ENCODE measurements at regions not wholly inside any gene's neighbourhood (a gene's known extent, or its start where the extent isn't known, plus 50 kb on each side); places are given as distances from the start of the nearest gene placed in this dataset.

- no peak overlapping the region for H3K9ac ChIP-seq (ENCODE audit: low read length)
- no peaks in the 10 kb centered on the region for H3K27me3 ChIP-seq (replicated peaks; ENCODE audit: control insufficient read depth, insufficient read depth, low read length)
- no peaks in the 10 kb centered on the region for H3K4me1 ChIP-seq (ENCODE audit: control insufficient read depth, insufficient read depth, low read length)
- no peaks in the 10 kb centered on the region for H3K36me3 ChIP-seq (ENCODE audit: control insufficient read depth, insufficient read depth, low read length, severe bottlenecking)
- no peaks in the 10 kb centered on the region for H3K9me3 ChIP-seq (ENCODE audit: control insufficient read depth, low read length)
- no peak overlapping the region for H3K4me3 ChIP-seq (ENCODE audit: low read length)
- no peak for DNase-seq (ENCODE audit: low read depth)
Measured at GRCh38 chr3:83894223-83894622, 1064.6 kb upstream of the CADM2 start.

- no peak for DNase-seq (ENCODE audit: low read depth)
- H3K4me3 ChIP-seq (ENCODE audit: low read length) = no peak overlapping the region
- H3K4me1 ChIP-seq (ENCODE audit: control insufficient read depth, insufficient read depth, low read length) = no peaks in the 10 kb centered on the region
Measured at GRCh38 chr3:83895892-83896291, 1062.9 kb upstream of the CADM2 start.

GRCh38 chr3:83902787-83903533, 1055.8 kb upstream of the CADM2 start:
- Histone ChIP-seq H3K9ac (ENCODE audit: low read length) (no peak overlapping the region), H3K36me3 (ENCODE audit: control insufficient read depth, insufficient read depth, low read length, severe bottlenecking) (no peaks in the 10 kb centered on the region), H3K4me3 (ENCODE audit: low read length) (no peak overlapping the region), H3K9me3 (ENCODE audit: control insufficient read depth, low read length) (peaks cover 3% of the 10 kb centered on the region), H3K27me3 (replicated peaks; ENCODE audit: control insufficient read depth, insufficient read depth, low read length) (no peaks in the 10 kb centered on the region), H3K4me1 (ENCODE audit: control insufficient read depth, insufficient read depth, low read length) (no peaks in the 10 kb centered on the region)
- DNase-seq (ENCODE audit: low read depth) = no peak

More at GRCh38 chr3:83895892-83896291, 1062.9 kb upstream of the CADM2 start:
- Histone ChIP-seq H3K36me3 (ENCODE audit: control insufficient read depth, insufficient read depth, low read length, severe bottlenecking) (no peaks in the 10 kb centered on the region), H3K9me3 (ENCODE audit: control insufficient read depth, low read length) (no peaks in the 10 kb centered on the region), H3K9ac (ENCODE audit: low read length) (no peak overlapping the region), H3K27me3 (replicated peaks; ENCODE audit: control insufficient read depth, insufficient read depth, low read length) (no peaks in the 10 kb centered on the region)

GRCh38 chr3:83913381-83913780, 1045.4 kb upstream of the CADM2 start:
- Histone ChIP-seq H3K36me3 (ENCODE audit: control insufficient read depth, insufficient read depth, low read length, severe bottlenecking) (no peaks in the 10 kb centered on the region), H3K4me1 (ENCODE audit: control insufficient read depth, insufficient read depth, low read length) (no peaks in the 10 kb centered on the region), H3K9ac (ENCODE audit: low read length) (no peak overlapping the region), H3K9me3 (ENCODE audit: control insufficient read depth, low read length) (no peaks in the 10 kb centered on the region), H3K4me3 (ENCODE audit: low read length) (no peak overlapping the region), H3K27me3 (replicated peaks; ENCODE audit: control insufficient read depth, insufficient read depth, low read length) (no peaks in the 10 kb centered on the region)
- no peak for DNase-seq (ENCODE audit: low read depth)

- H3K36me3 ChIP-seq (ENCODE audit: control insufficient read depth, insufficient read depth, low read length, severe bottlenecking) = no peaks in the 10 kb centered on the region
- DNase-seq (ENCODE audit: low read depth) = no peak
- no peaks in the 10 kb centered on the region for H3K27me3 ChIP-seq (replicated peaks; ENCODE audit: control insufficient read depth, insufficient read depth, low read length)
- H3K4me3 ChIP-seq (ENCODE audit: low read length) = no peak overlapping the region
- H3K9ac ChIP-seq (ENCODE audit: low read length) = no peak overlapping the region
- peaks cover 42% of the 10 kb centered on the region for H3K9me3 ChIP-seq (ENCODE audit: control insufficient read depth, low read length)
- H3K4me1 ChIP-seq (ENCODE audit: control insufficient read depth, insufficient read depth, low read length) = no peaks in the 10 kb centered on the region
Measured at GRCh38 chr3:83926291-83926690, 1032.5 kb upstream of the CADM2 start.

- H3K9me3 ChIP-seq (ENCODE audit: control insufficient read depth, low read length) = peaks cover 47% of the 10 kb centered on the region
- H3K27me3 ChIP-seq (replicated peaks; ENCODE audit: control insufficient read depth, insufficient read depth, low read length) = no peaks in the 10 kb centered on the region
- no peak for DNase-seq (ENCODE audit: low read depth)
- no peak overlapping the region for H3K4me3 ChIP-seq (ENCODE audit: low read length)
- H3K9ac ChIP-seq (ENCODE audit: low read length) = no peak overlapping the region
- H3K4me1 ChIP-seq (ENCODE audit: control insufficient read depth, insufficient read depth, low read length) = no peaks in the 10 kb centered on the region
- H3K36me3 ChIP-seq (ENCODE audit: control insufficient read depth, insufficient read depth, low read length, severe bottlenecking) = no peaks in the 10 kb centered on the region
Measured at GRCh38 chr3:83928391-83928790, 1030.4 kb upstream of the CADM2 start.

- Histone ChIP-seq H3K36me3 (ENCODE audit: control insufficient read depth, insufficient read depth, low read length, severe bottlenecking) (no peaks in the 10 kb centered on the region), H3K4me1 (ENCODE audit: control insufficient read depth, insufficient read depth, low read length) (no peaks in the 10 kb centered on the region), H3K9ac (ENCODE audit: low read length) (no peak overlapping the region), H3K9me3 (ENCODE audit: control insufficient read depth, low read length) (peaks cover 47% of the 10 kb centered on the region), H3K27me3 (replicated peaks; ENCODE audit: control insufficient read depth, insufficient read depth, low read length) (no peaks in the 10 kb centered on the region), H3K4me3 (ENCODE audit: low read length) (no peak overlapping the region)
- no peak for DNase-seq (ENCODE audit: low read depth)
Measured at GRCh38 chr3:83928903-83929302, 1029.9 kb upstream of the CADM2 start.

- Histone ChIP-seq H3K4me1 (ENCODE audit: control insufficient read depth, insufficient read depth, low read length) (no peaks in the 10 kb centered on the region), H3K4me3 (ENCODE audit: low read length) (no peak overlapping the region), H3K36me3 (ENCODE audit: control insufficient read depth, insufficient read depth, low read length, severe bottlenecking) (no peaks in the 10 kb centered on the region), H3K9me3 (ENCODE audit: control insufficient read depth, low read length) (peaks cover 23% of the 10 kb centered on the region), H3K27me3 (replicated peaks; ENCODE audit: control insufficient read depth, insufficient read depth, low read length) (no peaks in the 10 kb centered on the region), H3K9ac (ENCODE audit: low read length) (no peak overlapping the region)
- DNase-seq (ENCODE audit: low read depth) = peak; percentile 32
Measured at GRCh38 chr3:83934192-83935021, 1024.4 kb upstream of the CADM2 start.

GRCh38 chr3:83938491-83938890, 1020.3 kb upstream of the CADM2 start:
- Histone ChIP-seq H3K36me3 (ENCODE audit: control insufficient read depth, insufficient read depth, low read length, severe bottlenecking) (no peaks in the 10 kb centered on the region), H3K9ac (ENCODE audit: low read length) (no peak overlapping the region), H3K4me3 (ENCODE audit: low read length) (no peak overlapping the region), H3K4me1 (ENCODE audit: control insufficient read depth, insufficient read depth, low read length) (no peaks in the 10 kb centered on the region), H3K27me3 (replicated peaks; ENCODE audit: control insufficient read depth, insufficient read depth, low read length) (no peaks in the 10 kb centered on the region), H3K9me3 (ENCODE audit: control insufficient read depth, low read length) (no peaks in the 10 kb centered on the region)
- DNase-seq (ENCODE audit: low read depth) = no peak

GRCh38 chr3:83941990-83942745, 1016.6 kb upstream of the CADM2 start:
- Histone ChIP-seq H3K9me3 (ENCODE audit: control insufficient read depth, low read length) (no peaks in the 10 kb centered on the region), H3K27me3 (replicated peaks; ENCODE audit: control insufficient read depth, insufficient read depth, low read length) (no peaks in the 10 kb centered on the region), H3K4me3 (ENCODE audit: low read length) (no peak overlapping the region), H3K36me3 (ENCODE audit: control insufficient read depth, insufficient read depth, low read length, severe bottlenecking) (no peaks in the 10 kb centered on the region), H3K4me1 (ENCODE audit: control insufficient read depth, insufficient read depth, low read length) (no peaks in the 10 kb centered on the region), H3K9ac (ENCODE audit: low read length) (no peak overlapping the region)
- DNase-seq (ENCODE audit: low read depth) = no peak

- no peak for DNase-seq (ENCODE audit: low read depth)
Measured at GRCh38 chr3:83946049-83946448, 1012.7 kb upstream of the CADM2 start.

More at GRCh38 chr3:83946049-83946448, 1012.7 kb upstream of the CADM2 start:
- no peaks in the 10 kb centered on the region for H3K4me1 ChIP-seq (ENCODE audit: control insufficient read depth, insufficient read depth, low read length)
- no peak overlapping the region for H3K9ac ChIP-seq (ENCODE audit: low read length)
- no peaks in the 10 kb centered on the region for H3K9me3 ChIP-seq (ENCODE audit: control insufficient read depth, low read length)
- no peaks in the 10 kb centered on the region for H3K27me3 ChIP-seq (replicated peaks; ENCODE audit: control insufficient read depth, insufficient read depth, low read length)
- no peaks in the 10 kb centered on the region for H3K36me3 ChIP-seq (ENCODE audit: control insufficient read depth, insufficient read depth, low read length, severe bottlenecking)
- H3K4me3 ChIP-seq (ENCODE audit: low read length) = no peak overlapping the region

Measured in adipocyte (in vitro differentiated cells).